CD4-positive, alpha-beta T cell (primary cell): ENCODE measurements at regions not wholly inside any gene's neighbourhood (a gene's known extent, or its start where the extent isn't known, plus 50 kb on each side); places are given as distances from the start of the nearest gene placed in this dataset.
"Not testable (repeated sequence)": the region's sequence is repeated elsewhere in the genome, so short reads cannot be mapped to it uniquely, and the experiment has no call there.

ENCODE experiments used
- ATAC-seq: fragments of 200-7000 bp; cut with Tn5 transposase; one replicate; pipeline ENCODE4 v1.10.0; 2022; ENCODE audit warnings: mild to moderate bottlenecking; ENCODE audit not compliant: poor library complexity
- CTCF ChIA-PET: fragments of 350-600 bp; sonication (Branson Sonifier 250); formaldehyde crosslinking; loops from one replicate; lab custom pipeline; 2021; ENCODE audit warnings: antibody characterized with exemption, inconsistent platforms; lab: Charles Lee
- POLR2A ChIA-PET: fragments of 350-600 bp; sonication (Branson Sonifier 250); formaldehyde crosslinking; loops from one replicate; lab custom pipeline; 2021; ENCODE audit warnings: antibody characterized with exemption, inconsistent platforms; lab: Charles Lee
- DNase-seq, 14 experiments: peaks; one replicate each; pipeline ENCODE4 v3.0.0-alpha.2; 2013 to 2020; ENCODE audit warnings: mixed read lengths in 2 of 14
- H3K27ac ChIP-seq, 2 donors: one replicate each; pipeline versions ENCODE4 v1.5.1 to v1.7.0; 2013; ENCODE audit warnings: low read length in 2 of 2, low read depth in 1 of 2, mild to moderate bottlenecking in 1 of 2
- H3K27me3 ChIP-seq, 2 experiments: 1 replicate in 1 of 2; 2 replicates in 1 of 2; pipeline versions ENCODE4 v1.6.1 to v1.7.0; 2013; ENCODE audit warnings: low read length in 2 of 2, control low read depth in 1 of 2, mild to moderate bottlenecking in 1 of 2, moderate library complexity in 1 of 2; ENCODE audit not compliant: insufficient read depth in 2 of 2, control insufficient read depth in 1 of 2
- H3K36me3 ChIP-seq: one replicate; pipeline ENCODE4 v1.6.1; 2013; ENCODE audit warnings: low read length, control low read depth; ENCODE audit not compliant: insufficient read depth
- H3K4me1 ChIP-seq: one replicate; pipeline ENCODE4 v1.6.1; 2013; ENCODE audit warnings: low read length, control low read depth; ENCODE audit not compliant: insufficient read depth
- H3K4me3 ChIP-seq: one replicate; pipeline ENCODE4 v1.5.1; 2013; ENCODE audit warnings: mild to moderate bottlenecking, low read length, moderate library complexity
- H3K9me3 ChIP-seq, 2 experiments: 1 replicate in 1 of 2; 2 replicates in 1 of 2; pipeline versions ENCODE4 v1.6.1 to v1.7.0; 2013; ENCODE audit warnings: low read length in 2 of 2, mild to moderate bottlenecking in 2 of 2, control low read depth in 1 of 2, moderate library complexity in 1 of 2; ENCODE audit not compliant: control insufficient read depth in 1 of 2, insufficient read depth in 1 of 2
- H3K27ac Mint-ChIP-seq: one replicate; pipeline ENCODE4 v1.8.0; 2020; ENCODE audit warnings: mixed read lengths
- H3K27me3 Mint-ChIP-seq: one replicate; pipeline ENCODE4 v1.8.0; 2021; ENCODE audit warnings: mixed read lengths
- H3K36me3 Mint-ChIP-seq: one replicate; pipeline ENCODE4 v1.8.0; 2021; ENCODE audit warnings: low read depth, mixed read lengths
- H3K4me1 Mint-ChIP-seq: one replicate; pipeline ENCODE4 v1.8.0; 2021; ENCODE audit warnings: low read depth, mixed read lengths
- H3K4me3 Mint-ChIP-seq: one replicate; pipeline ENCODE4 v1.8.0; 2020; ENCODE audit warnings: mild to moderate bottlenecking, mixed read lengths
- H3K9me3 Mint-ChIP-seq: one replicate; pipeline ENCODE4 v1.8.0; 2020; ENCODE audit warnings: mixed read lengths
- intact Hi-C, 2 experiments: fragments of 100-400 bp; cut with DNase I in 1 of 2; cut with micrococcal nuclease in 1 of 2; formaldehyde crosslinking; loops; one replicate each; pipeline versions ENCODE4 v1.15.1 to v1.9.0; 2023 to 2025; cut with DNase I, micrococcal nuclease
- TF ChIP-seq, protein P1 (sequence below): fragments of 200-600 bp; IDR thresholded peaks from one replicate; pipeline ENCODE4 v1.8.0; 2022; ENCODE audit warnings: antibody characterized with exemption, mild to moderate bottlenecking

DNA sequence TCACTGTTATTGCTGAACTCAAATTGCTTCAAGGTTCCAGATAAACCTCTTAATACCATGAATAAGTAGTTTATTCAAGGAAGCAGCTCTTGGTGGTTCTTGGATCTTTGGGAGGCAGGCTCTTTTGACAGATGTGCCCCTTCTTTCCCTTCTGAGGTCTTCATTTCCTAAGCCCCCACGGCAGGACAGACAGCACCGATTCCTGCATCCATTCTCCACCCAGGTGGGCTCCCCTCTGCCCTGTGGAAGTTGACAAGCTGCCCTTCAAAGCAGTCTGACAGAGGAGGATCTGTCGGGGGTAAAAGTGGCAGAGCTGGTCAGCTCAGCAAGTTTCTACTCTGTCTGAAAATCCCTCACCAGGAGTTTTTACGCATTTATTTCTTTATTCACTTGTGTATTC, 605.3 kb upstream of the B3GAT1 start:
- Histone ChIP-seq H3K4me1 (no peaks in the 10 kb centered on the region), H3K4me3 (no peak overlapping the region), H3K27me3 (peaks cover 0 to 5% of the 10 kb centered on the region in 2 experiments), H3K36me3 (no peaks in the 10 kb centered on the region), H3K9me3 (no peaks in the 10 kb centered on the region), H3K27ac (no peak overlapping the region)
- H3K4me3 Mint-ChIP-seq, result no peak overlapping the region
- ATAC-seq (no peak), DNase-seq (no peak)
- CTCF ChIA-PET, result no interaction called here
- TF ChIP-seq, protein P1, sequence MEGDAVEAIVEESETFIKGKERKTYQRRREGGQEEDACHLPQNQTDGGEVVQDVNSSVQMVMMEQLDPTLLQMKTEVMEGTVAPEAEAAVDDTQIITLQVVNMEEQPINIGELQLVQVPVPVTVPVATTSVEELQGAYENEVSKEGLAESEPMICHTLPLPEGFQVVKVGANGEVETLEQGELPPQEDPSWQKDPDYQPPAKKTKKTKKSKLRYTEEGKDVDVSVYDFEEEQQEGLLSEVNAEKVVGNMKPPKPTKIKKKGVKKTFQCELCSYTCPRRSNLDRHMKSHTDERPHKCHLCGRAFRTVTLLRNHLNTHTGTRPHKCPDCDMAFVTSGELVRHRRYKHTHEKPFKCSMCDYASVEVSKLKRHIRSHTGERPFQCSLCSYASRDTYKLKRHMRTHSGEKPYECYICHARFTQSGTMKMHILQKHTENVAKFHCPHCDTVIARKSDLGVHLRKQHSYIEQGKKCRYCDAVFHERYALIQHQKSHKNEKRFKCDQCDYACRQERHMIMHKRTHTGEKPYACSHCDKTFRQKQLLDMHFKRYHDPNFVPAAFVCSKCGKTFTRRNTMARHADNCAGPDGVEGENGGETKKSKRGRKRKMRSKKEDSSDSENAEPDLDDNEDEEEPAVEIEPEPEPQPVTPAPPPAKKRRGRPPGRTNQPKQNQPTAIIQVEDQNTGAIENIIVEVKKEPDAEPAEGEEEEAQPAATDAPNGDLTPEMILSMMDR, result no peak
- intact Hi-C loops, result no loop called here
- H3K36me3 Mint-ChIP-seq, result no peaks in the 10 kb centered on the region
- POLR2A ChIA-PET, result no interaction called here
- H3K9me3 Mint-ChIP-seq, result no peaks in the 10 kb centered on the region
- H3K27me3 Mint-ChIP-seq, result peaks cover 57% of the 10 kb centered on the region
- H3K27ac Mint-ChIP-seq, result no peak overlapping the region
- H3K4me1 Mint-ChIP-seq, result no peaks in the 10 kb centered on the region

- Histone ChIP-seq H3K4me1 (no peaks in the 10 kb centered on the region), H3K27ac (no peak overlapping the region), H3K36me3 (no peaks in the 10 kb centered on the region), H3K9me3 (no peaks in the 10 kb centered on the region), H3K4me3 (no peak overlapping the region), H3K27me3 (peaks cover 0 to 5% of the 10 kb centered on the region in 2 experiments)
- Mint-ChIP-seq H3K9me3 (no peaks in the 10 kb centered on the region), H3K4me1 (no peaks in the 10 kb centered on the region), H3K27ac (no peak overlapping the region), H3K27me3 (peaks cover 50% of the 10 kb centered on the region), H3K36me3 (no peaks in the 10 kb centered on the region), H3K4me3 (no peak overlapping the region)
- ChIA-PET CTCF (no interaction called here), POLR2A (no interaction called here)
- no peak for ATAC-seq
- no peak for DNase-seq
- intact Hi-C loops, result no loop called here
- TF ChIP-seq, protein P1, result no peak
These were observed 603.9 kb upstream of the B3GAT1 start for GRCh38 chr11:135015966-135016365.

GRCh38 chr11:135011313-135011712, 599.3 kb upstream of the B3GAT1 start:
- H3K4me1 Mint-ChIP-seq, H3K4me1 ChIP-seq, H3K9me3 Mint-ChIP-seq, DNase-seq, H3K27ac Mint-ChIP-seq, intact Hi-C loops, H3K4me3 ChIP-seq, CTCF ChIA-PET, H3K4me3 Mint-ChIP-seq, H3K27ac ChIP-seq, H3K27me3 ChIP-seq, H3K9me3 ChIP-seq, ATAC-seq, POLR2A ChIA-PET, H3K36me3 Mint-ChIP-seq, H3K36me3 ChIP-seq: not testable (repeated sequence)
- peaks cover 31% of the 10 kb centered on the region for H3K27me3 Mint-ChIP-seq

DNA sequence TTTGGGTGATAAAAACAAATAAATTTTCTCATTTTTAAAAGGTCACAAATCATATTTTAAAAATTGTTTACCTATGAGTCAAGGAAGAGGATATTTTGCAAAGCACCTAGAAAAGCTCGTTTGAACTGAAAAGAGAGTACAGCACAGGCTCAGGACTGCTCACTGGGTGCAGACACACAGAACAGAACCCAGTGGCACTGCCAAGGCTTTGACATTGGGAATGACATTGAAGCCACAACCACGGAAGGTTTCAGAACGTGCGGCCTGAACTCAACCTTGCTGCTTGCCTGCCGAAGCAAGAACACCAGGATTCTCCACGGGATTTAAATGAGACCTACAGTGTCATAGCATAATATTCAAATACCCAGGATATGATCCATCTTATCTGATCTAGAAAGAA, 597.1 kb upstream of the B3GAT1 start:
- H3K27ac Mint-ChIP-seq, result no peak overlapping the region

More for the DNA sequence above, 597.1 kb upstream of the B3GAT1 start:
- ATAC-seq, result no peak
- ChIA-PET POLR2A (no interaction called here), CTCF (no interaction called here)
- no peak for DNase-seq
- TF ChIP-seq, protein P1, result no peak
- Histone ChIP-seq H3K36me3 (no peaks in the 10 kb centered on the region), H3K4me1 (no peaks in the 10 kb centered on the region), H3K9me3 (no peaks in the 10 kb centered on the region), H3K27me3 (peaks cover 3 to 4% of the 10 kb centered on the region in 2 experiments), H3K4me3 (no peak overlapping the region), H3K27ac (no peak overlapping the region)
- Mint-ChIP-seq H3K4me3 (no peak overlapping the region), H3K9me3 (no peaks in the 10 kb centered on the region), H3K4me1 (no peaks in the 10 kb centered on the region), H3K36me3 (no peaks in the 10 kb centered on the region), H3K27me3 (peaks cover 23% of the 10 kb centered on the region)
- intact Hi-C loops, result no loop called here
